Stimulated activated CD4-positive, alpha-beta T cell treated with anti-CD3 and anti-CD28 coated beads, Interleukin-4, amount 100 ng/mL, for 48 hours (primary cell): ENCODE measurements at regions not wholly inside any gene's neighbourhood (a gene's known extent, or its start where the extent isn't known, plus 50 kb on each side); places are given as distances from the start of the nearest gene placed in this dataset.
"Not testable (repeated sequence)": the region's sequence is repeated elsewhere in the genome, so short reads cannot be mapped to it uniquely, and the experiment has no call there.

Experiments
- DNase-seq, 2 donors: peaks; one replicate each; pipeline ENCODE4 v3.0.0-alpha.2; 2020; ENCODE audit warnings: low read depth in 2 of 2

DNA sequence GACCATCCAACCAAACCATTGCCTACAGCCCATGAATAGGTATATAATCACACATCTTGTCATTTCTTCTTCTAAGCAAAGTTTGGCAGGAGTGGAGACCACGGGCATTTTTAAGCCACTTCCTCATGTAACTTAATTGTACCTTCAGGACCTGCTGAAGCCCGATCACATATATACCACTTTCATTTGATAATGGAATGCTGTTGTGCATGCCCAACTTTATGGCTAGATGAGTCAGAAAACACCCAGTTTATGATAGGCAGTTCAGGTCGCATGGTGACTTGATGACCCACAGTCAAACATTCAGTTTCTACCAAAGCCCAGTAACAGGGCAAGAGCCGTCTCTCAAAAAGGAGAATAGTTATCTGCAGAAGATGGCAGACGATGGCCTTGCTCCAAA, 2295.0 kb upstream of the ACO1 start:
- DNase-seq, result no peak

DNA sequence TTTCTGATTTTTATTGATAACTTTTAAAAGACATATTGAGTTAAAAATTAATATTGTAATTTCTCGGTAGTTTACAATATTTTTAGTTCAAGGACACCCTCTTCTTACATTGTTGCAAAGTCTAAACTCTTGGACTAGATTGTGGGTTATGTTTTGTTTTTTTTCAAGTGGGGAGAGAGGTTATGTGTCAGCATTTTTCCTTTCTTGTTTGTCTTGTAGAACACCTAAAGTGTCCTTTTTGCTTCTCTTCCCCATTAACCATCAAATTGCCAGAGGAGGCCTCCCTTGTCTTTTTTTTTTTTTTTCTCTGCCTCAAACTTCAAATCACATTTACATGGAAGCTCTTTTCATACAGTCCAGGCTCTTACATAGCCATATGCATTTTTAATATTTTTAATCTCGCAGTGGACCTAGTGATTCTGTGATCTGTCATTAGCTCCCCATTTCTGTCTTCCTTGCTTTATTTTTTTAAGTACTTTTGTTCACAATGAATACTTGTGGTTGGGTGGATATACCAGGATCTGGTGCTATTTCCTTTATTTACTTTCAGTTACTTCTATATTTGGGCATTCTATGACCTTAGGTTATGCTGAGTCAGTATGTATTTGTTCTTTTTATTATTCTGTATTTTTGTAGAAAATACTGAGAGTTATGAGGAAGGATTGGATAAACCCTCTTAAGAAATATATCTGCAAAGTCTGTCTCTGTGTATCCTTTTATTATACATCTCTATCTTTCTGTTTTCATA, 2280.6 kb upstream of the ACO1 start:
- no peak for DNase-seq

GRCh38 chr9:30107134-30107533, 2277.3 kb upstream of the ACO1 start:
- DNase-seq, result not testable (repeated sequence)

- no peak for DNase-seq
Observed at GRCh38 chr9:30116673-30117217, 2267.7 kb upstream of the ACO1 start.

GRCh38 chr9:30120666-30121065, 2263.8 kb upstream of the ACO1 start:
- DNase-seq, result no peak

- no peak for DNase-seq
Observed at GRCh38 chr9:30121611-30122010, 2262.8 kb upstream of the ACO1 start.

DNA sequence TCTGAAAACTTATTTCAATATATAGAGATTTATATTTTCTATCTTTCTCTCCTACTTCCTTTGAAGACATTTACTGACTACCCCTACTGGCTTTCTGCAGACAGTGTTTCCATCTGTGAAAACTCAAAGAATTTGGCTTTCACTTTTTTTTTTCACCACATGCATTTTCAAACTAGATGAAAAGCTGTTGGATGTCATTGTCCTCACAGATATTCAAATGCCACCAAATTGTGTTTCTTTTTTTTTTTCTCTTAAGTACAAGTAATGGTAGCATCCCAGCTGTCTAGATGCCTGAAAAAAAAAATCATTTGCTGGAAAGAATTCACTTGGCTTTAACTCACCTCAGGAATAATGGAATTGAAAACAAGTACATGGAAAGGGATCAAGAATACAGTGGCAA, 2258.6 kb upstream of the ACO1 start:
- DNase-seq, result no peak

- DNase-seq, result no peak
Observed at GRCh38 chr9:30127371-30127770, 2257.1 kb upstream of the ACO1 start.

GRCh38 chr9:30140407-30140806, 2244.0 kb upstream of the ACO1 start:
- DNase-seq, result no peak

GRCh38 chr9:30160570-30160969, 2223.9 kb upstream of the ACO1 start:
- DNase-seq, result no peak

DNA sequence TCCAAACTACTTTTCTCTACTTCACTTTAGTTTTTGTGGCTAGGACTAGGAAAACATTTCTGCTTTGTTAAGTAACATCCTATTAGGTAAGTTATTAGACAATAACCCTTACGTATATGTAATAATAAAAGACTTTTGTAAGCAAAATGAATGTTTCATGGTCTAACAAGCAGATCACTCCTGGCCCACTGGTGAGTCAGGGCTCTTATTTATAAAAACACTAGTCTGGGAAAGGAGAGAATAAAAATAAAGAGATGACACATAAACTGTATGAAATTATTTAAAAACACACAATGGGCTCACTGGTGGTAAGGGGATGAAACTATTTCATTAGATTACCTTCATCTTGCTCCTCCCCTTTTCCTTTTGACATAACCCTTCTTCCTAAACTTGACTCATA, 2212.2 kb upstream of the ACO1 start:
- DNase-seq, result no peak

- no peak for DNase-seq
Observed at GRCh38 chr9:30178610-30179009, 2205.8 kb upstream of the ACO1 start.

DNA sequence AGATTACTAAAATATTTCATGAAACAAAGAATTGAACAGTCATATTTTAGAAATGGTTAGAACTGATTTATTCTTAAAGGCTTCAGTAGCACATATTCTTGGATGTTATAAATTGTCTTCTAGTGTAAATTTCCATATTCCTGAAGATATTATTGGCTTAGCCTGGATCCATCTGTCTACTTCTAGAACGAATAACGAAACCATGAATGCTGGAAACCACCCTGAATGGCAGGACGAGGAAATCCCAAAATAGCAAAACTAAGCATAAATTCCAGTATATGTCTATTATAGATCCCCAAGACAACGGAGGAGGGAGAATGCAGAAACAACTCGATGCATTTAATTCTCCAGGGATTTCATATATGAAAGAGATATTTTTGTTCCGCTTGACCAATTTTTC, 2191.0 kb upstream of the ACO1 start:
- no peak for DNase-seq

DNA sequence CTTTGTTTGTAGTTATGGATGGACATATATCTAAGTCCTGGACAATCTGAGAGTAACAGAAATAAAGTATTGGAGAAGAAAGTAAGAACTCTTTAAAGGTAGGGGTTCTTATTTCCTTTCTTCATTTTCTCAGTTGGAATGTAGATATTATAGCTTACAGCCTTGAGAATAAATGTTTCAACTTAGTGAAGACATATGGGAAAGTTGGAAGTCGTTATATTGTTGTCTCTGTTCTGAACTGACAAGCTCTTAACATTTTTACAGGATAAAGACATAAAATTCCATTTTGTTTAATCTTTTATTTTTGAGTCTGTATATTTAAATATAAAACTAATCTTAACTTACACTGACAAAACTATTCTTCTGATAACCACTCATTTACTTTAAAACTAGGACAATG, 2187.5 kb upstream of the ACO1 start:
- no peak for DNase-seq

DNA sequence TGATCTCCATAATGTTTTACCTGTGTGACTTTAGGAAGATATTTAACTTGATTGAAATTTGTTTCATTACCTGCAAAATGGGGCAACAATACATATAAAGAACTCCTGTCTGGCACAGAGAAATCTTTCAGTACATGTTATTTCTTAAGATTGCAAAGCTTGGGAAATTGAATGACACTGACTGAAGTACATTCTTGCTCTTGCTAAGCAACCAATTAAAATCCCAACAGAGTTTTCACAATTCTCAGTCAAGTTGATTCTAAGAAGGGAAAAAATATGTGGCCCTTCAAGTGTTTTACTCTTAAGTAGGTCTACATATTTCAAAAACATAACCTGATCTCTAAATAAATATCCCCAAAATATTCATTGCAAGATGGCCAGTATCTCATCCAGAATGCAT, 2187.0 kb upstream of the ACO1 start:
- no peak for DNase-seq

- DNase-seq, result no peak
Observed at GRCh38 chr9:30197954-30198353, 2186.5 kb upstream of the ACO1 start.

- no peak for DNase-seq
Observed at GRCh38 chr9:30198463-30199309, 2185.8 kb upstream of the ACO1 start.

DNA sequence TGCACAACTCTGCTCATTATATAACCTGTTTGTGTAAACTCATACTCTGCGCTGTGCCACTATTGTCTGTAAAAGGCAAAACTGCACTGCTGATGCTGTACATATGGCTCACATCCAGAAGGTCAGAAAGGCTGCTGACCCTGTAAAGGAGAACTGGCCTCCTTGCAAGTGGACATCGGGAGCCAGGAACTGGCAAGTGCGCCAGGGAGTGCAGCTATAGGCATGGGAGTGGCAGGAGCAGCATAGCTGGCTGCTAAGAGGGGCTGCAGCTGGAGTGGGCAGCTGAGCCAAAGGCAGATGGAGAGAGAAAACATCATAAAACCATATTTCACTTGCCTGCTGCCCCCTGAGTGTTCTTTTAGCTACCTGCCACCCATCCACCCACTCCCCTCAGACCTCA, 2183.4 kb upstream of the ACO1 start:
- no peak for DNase-seq

- no peak for DNase-seq
Observed at GRCh38 chr9:30235068-30235467, 2149.4 kb upstream of the ACO1 start.

GRCh38 chr9:30235564-30235963, 2148.9 kb upstream of the ACO1 start:
- DNase-seq, result no peak

DNA sequence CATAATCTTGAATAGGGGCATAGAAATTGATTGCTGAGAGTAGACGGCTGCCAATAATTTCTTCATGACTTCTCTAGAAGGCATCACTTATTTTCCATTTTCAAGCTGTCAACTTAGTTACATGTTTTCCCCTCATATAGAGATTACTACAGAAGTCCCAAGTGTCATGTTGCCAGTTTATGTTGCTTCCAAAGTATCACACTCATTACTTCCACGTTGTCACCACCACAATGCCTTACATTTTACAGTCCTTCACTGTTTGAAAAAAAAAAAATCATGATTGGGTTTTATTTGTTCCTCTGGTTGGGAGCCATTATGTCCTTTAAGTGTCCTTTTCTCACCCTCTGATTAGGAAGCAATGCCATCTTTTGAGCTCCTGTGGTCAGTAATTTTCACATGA, 2144.6 kb upstream of the ACO1 start:
- no peak for DNase-seq

DNA sequence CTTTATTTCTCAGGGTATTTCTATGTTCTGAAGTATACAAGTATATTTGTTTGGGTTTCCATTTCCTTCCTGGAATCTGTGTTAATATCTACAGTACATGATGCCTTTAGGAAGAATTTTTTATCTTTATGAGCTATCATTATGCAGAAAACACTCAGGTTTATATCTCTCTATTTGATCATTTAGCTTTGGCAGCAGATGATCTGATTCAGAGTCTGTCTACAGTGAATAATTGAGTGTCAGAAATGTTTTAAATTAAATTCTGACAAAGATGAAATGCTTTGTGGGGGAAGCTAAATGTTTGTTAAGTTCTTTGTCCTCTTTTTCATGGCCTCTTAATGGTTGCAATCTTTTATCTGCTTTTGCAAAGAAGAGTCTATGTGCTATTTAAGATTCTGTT, 2141.0 kb upstream of the ACO1 start:
- DNase-seq, result no peak

GRCh38 chr9:30244877-30245276, 2139.6 kb upstream of the ACO1 start:
- no peak for DNase-seq
